ENCODE measurements at regions not wholly inside any gene's neighbourhood (a gene's known extent, or its start where the extent isn't known, plus 50 kb on each side); places are given as distances from the start of the nearest gene placed in this dataset.
"Not testable (repeated sequence)": the region's sequence is repeated elsewhere in the genome, so short reads cannot be mapped to it uniquely, and the experiment has no call there.

GRCh38 chr20:57774951-57775350, 65.1 kb upstream of the PMEPA1 start:
- Histone ChIP-seq H3K27me3 (no peaks in the 10 kb centered on the region), H3K9me3 (no peaks in the 10 kb centered on the region), H3K36me3 (no peaks in the 10 kb centered on the region), H3K27ac (no peak overlapping the region), H3K4me3 (no peak overlapping the region), H3K4me1 (no peaks in the 10 kb centered on the region)
- no peak for DNase-seq (ENCODE audit: low spot score in 2 of 2)
- intact Hi-C loops (cut with DNase I; ENCODE audit: low total_unique reads), result no loop called here
- TF ChIP-seq POLR2A (IDR thresholded peaks at IDR 0.05) (no peak), POLR2AphosphoS5 (IDR thresholded peaks at IDR 0.05) (no peak)
- TF ChIP-seq, protein P1, sequence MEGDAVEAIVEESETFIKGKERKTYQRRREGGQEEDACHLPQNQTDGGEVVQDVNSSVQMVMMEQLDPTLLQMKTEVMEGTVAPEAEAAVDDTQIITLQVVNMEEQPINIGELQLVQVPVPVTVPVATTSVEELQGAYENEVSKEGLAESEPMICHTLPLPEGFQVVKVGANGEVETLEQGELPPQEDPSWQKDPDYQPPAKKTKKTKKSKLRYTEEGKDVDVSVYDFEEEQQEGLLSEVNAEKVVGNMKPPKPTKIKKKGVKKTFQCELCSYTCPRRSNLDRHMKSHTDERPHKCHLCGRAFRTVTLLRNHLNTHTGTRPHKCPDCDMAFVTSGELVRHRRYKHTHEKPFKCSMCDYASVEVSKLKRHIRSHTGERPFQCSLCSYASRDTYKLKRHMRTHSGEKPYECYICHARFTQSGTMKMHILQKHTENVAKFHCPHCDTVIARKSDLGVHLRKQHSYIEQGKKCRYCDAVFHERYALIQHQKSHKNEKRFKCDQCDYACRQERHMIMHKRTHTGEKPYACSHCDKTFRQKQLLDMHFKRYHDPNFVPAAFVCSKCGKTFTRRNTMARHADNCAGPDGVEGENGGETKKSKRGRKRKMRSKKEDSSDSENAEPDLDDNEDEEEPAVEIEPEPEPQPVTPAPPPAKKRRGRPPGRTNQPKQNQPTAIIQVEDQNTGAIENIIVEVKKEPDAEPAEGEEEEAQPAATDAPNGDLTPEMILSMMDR (IDR thresholded peaks at IDR 0.05), result no peak

- no peak overlapping the region for H3K4me3 ChIP-seq
- H3K36me3 ChIP-seq, result no peaks in the 10 kb centered on the region
- no peaks in the 10 kb centered on the region for H3K9me3 ChIP-seq
- intact Hi-C loops (cut with DNase I; ENCODE audit: low total_unique reads), result no loop called here
- no peak for DNase-seq (ENCODE audit: low spot score in 2 of 2)
- H3K27me3 ChIP-seq, result no peaks in the 10 kb centered on the region
- no peak for TF ChIP-seq POLR2AphosphoS5 (IDR thresholded peaks at IDR 0.05)
- TF ChIP-seq POLR2A (IDR thresholded peaks at IDR 0.05), result no peak
- no peaks in the 10 kb centered on the region for H3K4me1 ChIP-seq
- no peak overlapping the region for H3K27ac ChIP-seq
Observed at GRCh38 chr20:57774111-57774880, 64.5 kb upstream of the PMEPA1 start.

- peak in 1 of 2 donors; percentile 48 for DNase-seq (ENCODE audit: low spot score in 2 of 2)
- TF ChIP-seq, protein P1 (IDR thresholded peaks at IDR 0.05), result no peak
- TF ChIP-seq POLR2A (IDR thresholded peaks at IDR 0.05) (no peak), POLR2AphosphoS5 (IDR thresholded peaks at IDR 0.05) (no peak)
- H3K27me3 ChIP-seq, result no peaks in the 10 kb centered on the region
- no peak overlapping the region for H3K4me3 ChIP-seq
- no peaks in the 10 kb centered on the region for H3K9me3 ChIP-seq
- intact Hi-C loops (cut with DNase I; ENCODE audit: low total_unique reads), result no loop called here
- H3K27ac ChIP-seq, result no peak overlapping the region
- no peaks in the 10 kb centered on the region for H3K4me1 ChIP-seq
- H3K36me3 ChIP-seq, result no peaks in the 10 kb centered on the region
Observed at GRCh38 chr20:57773059-57773815, 63.4 kb upstream of the PMEPA1 start.

GRCh38 chr20:57772349-57772964, 62.6 kb upstream of the PMEPA1 start:
- intact Hi-C loops (cut with DNase I; ENCODE audit: low total_unique reads), result no loop called here
- no peaks in the 10 kb centered on the region for H3K4me1 ChIP-seq
- H3K36me3 ChIP-seq, result no peaks in the 10 kb centered on the region
- no peaks in the 10 kb centered on the region for H3K27me3 ChIP-seq
- DNase-seq (ENCODE audit: low spot score in 2 of 2), result no peak
- no peak for TF ChIP-seq POLR2A (IDR thresholded peaks at IDR 0.05)
- TF ChIP-seq, protein P1 (IDR thresholded peaks at IDR 0.05), result no peak
- no peak overlapping the region for H3K4me3 ChIP-seq
- H3K27ac ChIP-seq, result no peak overlapping the region
- no peaks in the 10 kb centered on the region for H3K9me3 ChIP-seq

GRCh38 chr20:57770852-57771720, 61.3 kb upstream of the PMEPA1 start:
- H3K9me3 ChIP-seq, result no peaks in the 10 kb centered on the region
- no peaks in the 10 kb centered on the region for H3K4me1 ChIP-seq
- no peak overlapping the region for H3K27ac ChIP-seq
- no peak overlapping the region for H3K4me3 ChIP-seq
- no peak for TF ChIP-seq POLR2AphosphoS5 (IDR thresholded peaks at IDR 0.05)
- TF ChIP-seq POLR2A (IDR thresholded peaks at IDR 0.05), result no peak
- TF ChIP-seq, protein P1 (IDR thresholded peaks at IDR 0.05), result no peak
- no peak for DNase-seq (ENCODE audit: low spot score in 2 of 2)
- H3K36me3 ChIP-seq, result no peaks in the 10 kb centered on the region
- no peaks in the 10 kb centered on the region for H3K27me3 ChIP-seq
- intact Hi-C loops (cut with DNase I; ENCODE audit: low total_unique reads), result no loop called here

DNA sequence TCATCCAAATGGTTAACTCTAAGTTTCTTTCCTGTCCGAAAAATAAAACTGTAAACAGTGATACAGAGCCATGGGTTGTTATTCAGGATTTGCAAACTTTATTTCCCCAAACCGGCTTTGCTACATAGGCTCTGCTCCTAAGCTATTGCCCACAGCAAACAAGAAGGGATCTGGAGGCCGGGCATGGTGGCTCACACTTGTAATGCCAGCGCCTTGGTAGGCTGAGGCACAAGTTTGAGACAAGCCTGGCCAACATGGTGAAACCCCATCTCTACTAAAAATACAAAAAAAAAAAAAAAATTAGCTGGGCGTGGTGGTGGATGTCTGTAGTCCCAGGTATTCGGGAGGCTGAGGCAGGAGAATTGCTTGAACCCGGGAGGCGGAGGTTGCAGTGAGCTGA, 60.6 kb upstream of the PMEPA1 start:
- H3K27me3 ChIP-seq; H3K4me1 ChIP-seq; DNase-seq (ENCODE audit: low spot score in 2 of 2); H3K27ac ChIP-seq; intact Hi-C loops (cut with DNase I; ENCODE audit: low total_unique reads); H3K36me3 ChIP-seq; H3K9me3 ChIP-seq; H3K4me3 ChIP-seq: not testable (repeated sequence)

Data from breast epithelium (tissue), 4 donors.